B cell (primary cell): ENCODE measurements at regions not wholly inside any gene's neighbourhood (a gene's known extent, or its start where the extent isn't known, plus 50 kb on each side); places are given as distances from the start of the nearest gene placed in this dataset.

Experiments used
- CTCF ChIP-seq: fragments of 200-600 bp; IDR thresholded peaks from one replicate; pipeline ENCODE4 v1.8.0; 2022; ENCODE audit warnings: antibody characterized with exemption, mild to moderate bottlenecking
- EZH2 ChIP-seq: IDR thresholded peaks from 2 replicates; pipeline ENCODE4 v1.6.1; 2012; ENCODE audit warnings: borderline replicate concordance, low read depth, mild to moderate bottlenecking, moderate library complexity, low read length; ENCODE audit not compliant: insufficient read depth, poor library complexity, severe bottlenecking

GRCh38 chrX:13380211-13380610 lies 60.4 kb upstream of the ATXN3L start:
- TF ChIP-seq CTCF (no peak), EZH2 (no peak)
